ENCODE measurements at regions not wholly inside any gene's neighbourhood (a gene's known extent, or its start where the extent isn't known, plus 50 kb on each side); places are given as distances from the start of the nearest gene placed in this dataset.

- Histone ChIP-seq H3K36me3 (ENCODE audit: control insufficient read depth in 1 of 2, insufficient read depth in 2 of 2, low read length in 2 of 2) (no peaks in the 10 kb centered on the region), H2AFZ (ENCODE audit: low read depth, low read length, poor library complexity, severe bottlenecking) (no peak overlapping the region), H3K79me2 (ENCODE audit: insufficient read depth, low read length) (no peaks in the 10 kb centered on the region), H3K9me2 (ENCODE audit: insufficient read depth) (no peaks in the 10 kb centered on the region), H3K27me3 (ENCODE audit: insufficient read depth, low read length) (peaks cover 6% of the 10 kb centered on the region; the same call in 1 of the 2 replicates), H3K9me3 (ENCODE audit: control insufficient read depth in 1 of 2, insufficient read depth in 1 of 2, low read depth in 1 of 2, low read length in 2 of 2) (peaks cover 0 to 4% of the 10 kb centered on the region in 2 experiments; a peak in 1 of 4 replicates), H3K4me1 (ENCODE audit: control insufficient read depth in 1 of 2, insufficient read depth in 2 of 2, low read length in 2 of 2) (no peaks in the 10 kb centered on the region), H4K20me1 (ENCODE audit: insufficient read depth) (no peaks in the 10 kb centered on the region), H3K4me2 (ENCODE audit: low read length) (no peak overlapping the region), H3K9ac (ENCODE audit: low read length) (no peak overlapping the region), H3K4me3 (replicated peaks in 1 of 2; ENCODE audit: low read depth in 1 of 2, low read length in 2 of 2) (no peak overlapping the region), H3K27ac (ENCODE audit: low read depth, low read length) (no peak overlapping the region)
- no TSS peak for BruUV-seq (replicated peaks)
- ATAC-seq (no peak), DNase-seq (ENCODE audit: low read depth, low spot score) (no peak)
- RAD21 ChIA-PET (ENCODE audit: low non-redundant PET in 1 of 2, low total read pairs in 2 of 2, uncharacterized antibody in 2 of 2, unreplicated experiment in 2 of 2) = no interaction called here
- TF ChIP-seq TCF7L2 (IDR thresholded peaks at IDR 0.05; ENCODE audit: borderline replicate concordance, extremely low read depth, insufficient read depth, insufficient read length) (no peak), ELF1 (IDR thresholded peaks at IDR 0.05; ENCODE audit: borderline replicate concordance, low read depth) (no peak), POLR2A (IDR thresholded peaks at IDR 0.05; ENCODE audit: borderline replicate concordance, extremely low read depth, insufficient read depth, insufficient read length) (no peak), ZFX (IDR thresholded peaks at IDR 0.05) (no peak), CBX3 (IDR thresholded peaks at IDR 0.05; ENCODE audit: low read depth) (no peak)
- intact Hi-C loops (cut with micrococcal nuclease) = no loop called here
- POLR2A ChIA-PET = no interaction called here
- CTCF ChIA-PET = no interaction called here
These were observed 131.8 kb upstream of the C14orf180 start for GRCh38 chr14:104447750-104448149.

- POLR2A ChIA-PET = no interaction called here
- intact Hi-C loops (cut with micrococcal nuclease) = no loop called here
- no peak for DNase-seq (ENCODE audit: low read depth, low spot score)
- Histone ChIP-seq H3K9me3 (ENCODE audit: control insufficient read depth in 1 of 2, insufficient read depth in 1 of 2, low read depth in 1 of 2, low read length in 2 of 2) (peaks cover 0 to 4% of the 10 kb centered on the region in 2 experiments; a peak in 1 of 4 replicates), H4K20me1 (ENCODE audit: insufficient read depth) (no peaks in the 10 kb centered on the region), H3K36me3 (ENCODE audit: control insufficient read depth in 1 of 2, insufficient read depth in 2 of 2, low read length in 2 of 2) (no peaks in the 10 kb centered on the region), H3K27me3 (ENCODE audit: insufficient read depth, low read length) (peaks cover 6% of the 10 kb centered on the region; the same call in 1 of the 2 replicates), H3K79me2 (ENCODE audit: insufficient read depth, low read length) (no peaks in the 10 kb centered on the region), H3K4me2 (ENCODE audit: low read length) (no peak overlapping the region), H3K4me3 (replicated peaks in 1 of 2; ENCODE audit: low read depth in 1 of 2, low read length in 2 of 2) (no peak overlapping the region), H3K4me1 (ENCODE audit: control insufficient read depth in 1 of 2, insufficient read depth in 2 of 2, low read length in 2 of 2) (no peaks in the 10 kb centered on the region), H2AFZ (ENCODE audit: low read depth, low read length, poor library complexity, severe bottlenecking) (no peak overlapping the region), H3K27ac (ENCODE audit: low read depth, low read length) (no peak overlapping the region), H3K9ac (ENCODE audit: low read length) (no peak overlapping the region), H3K9me2 (ENCODE audit: insufficient read depth) (no peaks in the 10 kb centered on the region)
- TF ChIP-seq YY1 (IDR thresholded peaks at IDR 0.05; ENCODE audit: extremely low read depth, insufficient replicate concordance, low read depth, low read length) (no peak), EGR1 (IDR thresholded peaks at IDR 0.05; ENCODE audit: low read depth) (no peak), ZNF274 (IDR thresholded peaks at IDR 0.05; ENCODE audit: low read depth, low read length) (no peak), SIN3A (IDR thresholded peaks at IDR 0.05; ENCODE audit: low read depth) (no peak), POLR2A (IDR thresholded peaks at IDR 0.05; ENCODE audit: borderline replicate concordance, extremely low read depth, insufficient read depth, insufficient read length) (no peak), REST (IDR thresholded peaks at IDR 0.05; ENCODE audit: low read depth) (no peak), POLR2AphosphoS5 (IDR thresholded peaks at IDR 0.05; ENCODE audit: low read depth, low read length) (no peak), MAX (IDR thresholded peaks at IDR 0.05) (no peak)
- CTCF ChIA-PET = no interaction called here
- ATAC-seq = no peak
- no TSS peak for BruUV-seq (replicated peaks)
- RAD21 ChIA-PET (ENCODE audit: low non-redundant PET in 1 of 2, low total read pairs in 2 of 2, uncharacterized antibody in 2 of 2, unreplicated experiment in 2 of 2) = no interaction called here
These were observed 131.2 kb upstream of the C14orf180 start for GRCh38 chr14:104448321-104448720.
